Lung (tissue), 11 donors: ENCODE measurements at regions not wholly inside any gene's neighbourhood (a gene's known extent, or its start where the extent isn't known, plus 50 kb on each side); places are given as distances from the start of the nearest gene placed in this dataset.

Experiments used
- ATAC-seq: fragments of 200-7000 bp; cut with Tn5 transposase; one replicate; pipeline ENCODE4 v1.9.1; 2020; ENCODE audit warnings: moderate number of reproducible peaks; ENCODE audit not compliant: insufficient read depth, low FRiP score
- DNase-seq, 3 donors: peaks; one replicate each; pipeline ENCODE4 v3.0.0-alpha.2; 2013 to 2017
- H3K27ac ChIP-seq, 2 donors: one replicate each; pipeline ENCODE4 v1.5.1; 2013; ENCODE audit warnings: mild to moderate bottlenecking in 2 of 2, moderate library complexity in 2 of 2, control low read depth in 1 of 2, inconsistent platforms in 1 of 2, low read depth in 1 of 2, low read length in 1 of 2
- H3K27me3 ChIP-seq, 3 donors: one replicate each; pipeline ENCODE4 v1.5.1; 2013; ENCODE audit warnings: low read length in 2 of 3; ENCODE audit not compliant: control insufficient read depth in 3 of 3, insufficient read depth in 3 of 3
- H3K36me3 ChIP-seq, 4 donors: one replicate each; pipeline ENCODE4 v1.5.1; 2013; ENCODE audit warnings: low read length in 4 of 4, mild to moderate bottlenecking in 1 of 4, moderate library complexity in 1 of 4; ENCODE audit not compliant: control insufficient read depth in 4 of 4, insufficient read depth in 4 of 4
- H3K4me1 ChIP-seq, 5 donors: one replicate each; pipeline ENCODE4 v1.5.1; 2013; ENCODE audit warnings: low read length in 5 of 5, mild to moderate bottlenecking in 2 of 5, moderate library complexity in 1 of 5; ENCODE audit not compliant: control insufficient read depth in 5 of 5, insufficient read depth in 5 of 5
- H3K4me3 ChIP-seq: one replicate; pipeline ENCODE4 v1.5.1; 2013; ENCODE audit warnings: mild to moderate bottlenecking, control low read depth, moderate library complexity
- H3K9ac ChIP-seq, 2 donors: one replicate each; pipeline ENCODE4 v1.5.1; 2013; ENCODE audit warnings: low read length in 2 of 2, control low read depth in 1 of 2; ENCODE audit not compliant: insufficient read depth in 1 of 2
- H3K9me3 ChIP-seq, 4 donors: one replicate each; pipeline ENCODE4 v1.5.1; 2013; ENCODE audit warnings: low read length in 3 of 4, mild to moderate bottlenecking in 1 of 4, moderate library complexity in 1 of 4; ENCODE audit not compliant: control insufficient read depth in 4 of 4, insufficient read depth in 3 of 4
- CTCF ChIP-seq: IDR thresholded peaks from 2 replicates; pipeline ENCODE4 v1.5.1; 2012; ENCODE audit warnings: mild to moderate bottlenecking; ENCODE audit errors: control extremely low read depth, extremely low read depth
- WGBS, 2 donors: extraction: QIAGEN DNeasy Blood & Tissue Kit; methylation state at CpG; one replicate each; pipeline ENCODE4 v1.1.7; 2013; 5-methylcytosine and 5-hydroxymethylcytosine counted together
- donor health status: control.
- donor health status: control.
- donor health status: Bipolar disorder and iron deficiency.
- donor health status: healthy.
- donor health status: DM: yes; HTN: yes; CAD: no.

- no peak overlapping the region for H3K9ac ChIP-seq
- no peaks in the 10 kb centered on the region for H3K36me3 ChIP-seq
- no peak overlapping the region for H3K4me3 ChIP-seq
- no peaks in the 10 kb centered on the region for H3K4me1 ChIP-seq
- DNase-seq: no peak
- H3K9me3 ChIP-seq: no peaks in the 10 kb centered on the region
- 80 to 85% methylated on average over 3 of the region's 3 CpGs for WGBS, 2 donors
- no peaks in the 10 kb centered on the region for H3K27me3 ChIP-seq
- no peak for TF ChIP-seq CTCF
- H3K27ac ChIP-seq: no peak overlapping the region
- no peak for ATAC-seq
These were observed 357.5 kb upstream of the UMPS start for GRCh38 chr3:124372775-124373174.

GRCh38 chr3:124373524-124373923 is 356.7 kb upstream of the UMPS start:
- H3K4me1 ChIP-seq: no peaks in the 10 kb centered on the region
- 92 to 93% methylated on average over 2 of the region's 2 CpGs for WGBS, 2 donors
- TF ChIP-seq CTCF: no peak

GRCh38 chr3:124374583-124374982 is 355.7 kb upstream of the UMPS start:
- Histone ChIP-seq H3K27ac (no peak overlapping the region), H3K4me3 (no peak overlapping the region), H3K27me3 (no peaks in the 10 kb centered on the region), H3K9ac (no peak overlapping the region), H3K36me3 (no peaks in the 10 kb centered on the region), H3K4me1 (no peaks in the 10 kb centered on the region), H3K9me3 (no peaks in the 10 kb centered on the region)
- WGBS, 2 donors: 76 to 81% methylated on average over 3 of the region's 3 CpGs
- DNase-seq (no peak), ATAC-seq (no peak)
- no peak for TF ChIP-seq CTCF

More at GRCh38 chr3:124373524-124373923, 356.7 kb upstream of the UMPS start:
- no peaks in the 10 kb centered on the region for H3K36me3 ChIP-seq
- H3K4me3 ChIP-seq: no peak overlapping the region
- H3K27me3 ChIP-seq: no peaks in the 10 kb centered on the region
- no peak overlapping the region for H3K9ac ChIP-seq
- no peaks in the 10 kb centered on the region for H3K9me3 ChIP-seq
- H3K27ac ChIP-seq: no peak overlapping the region
- no peak for ATAC-seq
- DNase-seq: no peak
